ENCODE measurements at regions not wholly inside any gene's neighbourhood (a gene's known extent, or its start where the extent isn't known, plus 50 kb on each side); places are given as distances from the start of the nearest gene placed in this dataset.
"Not testable (repeated sequence)": the region's sequence is repeated elsewhere in the genome, so short reads cannot be mapped to it uniquely, and the experiment has no call there.

- TF ChIP-seq POLR2AphosphoS5 (IDR thresholded peaks at IDR 0.05) = not testable (repeated sequence)
- TF ChIP-seq, protein P1, sequence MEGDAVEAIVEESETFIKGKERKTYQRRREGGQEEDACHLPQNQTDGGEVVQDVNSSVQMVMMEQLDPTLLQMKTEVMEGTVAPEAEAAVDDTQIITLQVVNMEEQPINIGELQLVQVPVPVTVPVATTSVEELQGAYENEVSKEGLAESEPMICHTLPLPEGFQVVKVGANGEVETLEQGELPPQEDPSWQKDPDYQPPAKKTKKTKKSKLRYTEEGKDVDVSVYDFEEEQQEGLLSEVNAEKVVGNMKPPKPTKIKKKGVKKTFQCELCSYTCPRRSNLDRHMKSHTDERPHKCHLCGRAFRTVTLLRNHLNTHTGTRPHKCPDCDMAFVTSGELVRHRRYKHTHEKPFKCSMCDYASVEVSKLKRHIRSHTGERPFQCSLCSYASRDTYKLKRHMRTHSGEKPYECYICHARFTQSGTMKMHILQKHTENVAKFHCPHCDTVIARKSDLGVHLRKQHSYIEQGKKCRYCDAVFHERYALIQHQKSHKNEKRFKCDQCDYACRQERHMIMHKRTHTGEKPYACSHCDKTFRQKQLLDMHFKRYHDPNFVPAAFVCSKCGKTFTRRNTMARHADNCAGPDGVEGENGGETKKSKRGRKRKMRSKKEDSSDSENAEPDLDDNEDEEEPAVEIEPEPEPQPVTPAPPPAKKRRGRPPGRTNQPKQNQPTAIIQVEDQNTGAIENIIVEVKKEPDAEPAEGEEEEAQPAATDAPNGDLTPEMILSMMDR (IDR thresholded peaks at IDR 0.05) = not testable (repeated sequence)
These were observed 60.5 kb upstream of the CCDC90B start for GRCh38 chr11:83346706-83347105.

Measured in esophagus muscularis mucosa (tissue), 3 donors.